ENCODE measurements at regions not wholly inside any gene's neighbourhood (a gene's known extent, or its start where the extent isn't known, plus 50 kb on each side); places are given as distances from the start of the nearest gene placed in this dataset.
"Not testable (repeated sequence)": the region's sequence is repeated elsewhere in the genome, so short reads cannot be mapped to it uniquely, and the experiment has no call there.

GRCh38 chr9:60525879-60526686, 388.1 kb upstream of the SPATA31A5 start:
- H3K36me3 ChIP-seq (ENCODE audit: control insufficient read depth in 4 of 4, insufficient read depth in 3 of 4, low read depth in 1 of 4, low read length in 3 of 4); H3K4me1 ChIP-seq (ENCODE audit: control insufficient read depth in 4 of 4, insufficient read depth in 4 of 4, low read length in 3 of 4); DNase-seq (ENCODE audit: low spot score); H3K9ac ChIP-seq (ENCODE audit: low read depth in 1 of 2, low read length in 2 of 2); H3K27ac ChIP-seq (ENCODE audit: low read depth in 1 of 2, low read length in 2 of 2); H3K27me3 ChIP-seq (ENCODE audit: control insufficient read depth in 4 of 4, insufficient read depth in 4 of 4, low read length in 3 of 4); H3K4me3 ChIP-seq (ENCODE audit: low read depth in 1 of 3, low read length in 3 of 3): not testable (repeated sequence)
- 44% methylated on average over 10 of the region's 10 CpGs for WGBS
- H3K9me3 ChIP-seq (ENCODE audit: control insufficient read depth in 4 of 4, low read length in 3 of 4), result peaks cover 0 to 10% (median 6%) of the 10 kb centered on the region in 4 donors

GRCh38 chr9:60526694-60527231, 387.4 kb upstream of the SPATA31A5 start:
- H3K36me3 ChIP-seq (ENCODE audit: control insufficient read depth in 4 of 4, insufficient read depth in 3 of 4, low read depth in 1 of 4, low read length in 3 of 4); DNase-seq (ENCODE audit: low spot score); H3K4me3 ChIP-seq (ENCODE audit: low read depth in 1 of 3, low read length in 3 of 3); H3K9ac ChIP-seq (ENCODE audit: low read depth in 1 of 2, low read length in 2 of 2); H3K27ac ChIP-seq (ENCODE audit: low read depth in 1 of 2, low read length in 2 of 2); H3K27me3 ChIP-seq (ENCODE audit: control insufficient read depth in 4 of 4, insufficient read depth in 4 of 4, low read length in 3 of 4); H3K4me1 ChIP-seq (ENCODE audit: control insufficient read depth in 4 of 4, insufficient read depth in 4 of 4, low read length in 3 of 4): not testable (repeated sequence)
- peaks cover 0 to 10% (median 4%) of the 10 kb centered on the region in 4 donors for H3K9me3 ChIP-seq (ENCODE audit: control insufficient read depth in 4 of 4, low read length in 3 of 4)
- WGBS, result 46% methylated on average over 3 of the region's 3 CpGs

GRCh38 chr9:60544518-60544917, 369.7 kb upstream of the SPATA31A5 start:
- WGBS, result 87% methylated on average over 10 of the region's 10 CpGs

GRCh38 chr9:60545346-60545877, 368.8 kb upstream of the SPATA31A5 start:
- H3K27ac ChIP-seq (ENCODE audit: low read depth in 1 of 2, low read length in 2 of 2), result no peak overlapping the region
- no peaks in the 10 kb centered on the region for H3K4me1 ChIP-seq (ENCODE audit: control insufficient read depth in 4 of 4, insufficient read depth in 4 of 4, low read length in 3 of 4)
- TF ChIP-seq FOXA1 (IDR thresholded peaks at IDR 0.05), result no peak
- DNase-seq (ENCODE audit: low spot score), result no peak
- no peak overlapping the region for H3K9ac ChIP-seq (ENCODE audit: low read depth in 1 of 2, low read length in 2 of 2)
- H3K27me3 ChIP-seq (ENCODE audit: control insufficient read depth in 4 of 4, insufficient read depth in 4 of 4, low read length in 3 of 4), result no peaks in the 10 kb centered on the region
- peaks cover 0 to 7% (median 3%) of the 10 kb centered on the region in 4 donors for H3K9me3 ChIP-seq (ENCODE audit: control insufficient read depth in 4 of 4, low read length in 3 of 4)
- 91% methylated on average over 19 of the region's 19 CpGs for WGBS
- no peaks in the 10 kb centered on the region for H3K36me3 ChIP-seq (ENCODE audit: control insufficient read depth in 4 of 4, insufficient read depth in 3 of 4, low read depth in 1 of 4, low read length in 3 of 4)
- peak overlapping the region in 1 of 3 donors; percentile 28 for H3K4me3 ChIP-seq (ENCODE audit: low read depth in 1 of 3, low read length in 3 of 3)

More at GRCh38 chr9:60544518-60544917, 369.7 kb upstream of the SPATA31A5 start:
- not testable (repeated sequence) for H3K9me3 ChIP-seq (ENCODE audit: control insufficient read depth in 4 of 4, low read length in 3 of 4); H3K4me1 ChIP-seq (ENCODE audit: control insufficient read depth in 4 of 4, insufficient read depth in 4 of 4, low read length in 3 of 4); H3K27me3 ChIP-seq (ENCODE audit: control insufficient read depth in 4 of 4, insufficient read depth in 4 of 4, low read length in 3 of 4); H3K36me3 ChIP-seq (ENCODE audit: control insufficient read depth in 4 of 4, insufficient read depth in 3 of 4, low read depth in 1 of 4, low read length in 3 of 4); H3K9ac ChIP-seq (ENCODE audit: low read depth in 1 of 2, low read length in 2 of 2); H3K27ac ChIP-seq (ENCODE audit: low read depth in 1 of 2, low read length in 2 of 2); DNase-seq (ENCODE audit: low spot score); H3K4me3 ChIP-seq (ENCODE audit: low read depth in 1 of 3, low read length in 3 of 3)

- no peaks in the 10 kb centered on the region for H3K27me3 ChIP-seq (ENCODE audit: control insufficient read depth in 4 of 4, insufficient read depth in 4 of 4, low read length in 3 of 4)
- peak overlapping the region in 1 of 3 donors; percentile 28 for H3K4me3 ChIP-seq (ENCODE audit: low read depth in 1 of 3, low read length in 3 of 3)
- 90% methylated on average over 27 of the region's 27 CpGs for whole genome bisulfite sequencing
- no peak overlapping the region for H3K27ac ChIP-seq (ENCODE audit: low read depth in 1 of 2, low read length in 2 of 2)
- no peak overlapping the region for H3K9ac ChIP-seq (ENCODE audit: low read depth in 1 of 2, low read length in 2 of 2)
- H3K9me3 ChIP-seq (ENCODE audit: control insufficient read depth in 4 of 4, low read length in 3 of 4), result peaks cover 0 to 7% (median 3%) of the 10 kb centered on the region in 4 donors
- H3K4me1 ChIP-seq (ENCODE audit: control insufficient read depth in 4 of 4, insufficient read depth in 4 of 4, low read length in 3 of 4), result no peaks in the 10 kb centered on the region
- no peak for DNase-seq (ENCODE audit: low spot score)
- H3K36me3 ChIP-seq (ENCODE audit: control insufficient read depth in 4 of 4, insufficient read depth in 3 of 4, low read depth in 1 of 4, low read length in 3 of 4), result no peaks in the 10 kb centered on the region
- TF ChIP-seq FOXA1 (IDR thresholded peaks at IDR 0.05) (no peak), SP1 (IDR thresholded peaks at IDR 0.05) (no peak), EGR1 (IDR thresholded peaks at IDR 0.05; ENCODE audit: low read depth in 2 of 2) (no peak), GABPA (IDR thresholded peaks at IDR 0.05 in 1 of 2, conservative IDR thresholded peaks at IDR 0.05 in 1 of 2) (no peak), RXRA (IDR thresholded peaks at IDR 0.05) (no peak), HNF4G (IDR thresholded peaks at IDR 0.05) (no peak), NR2F2 (IDR thresholded peaks at IDR 0.05) (no peak), ZBTB33 (IDR thresholded peaks at IDR 0.05) (no peak), CTCF (IDR thresholded peaks at IDR 0.05; ENCODE audit: low read depth, low read length, missing input control) (no peak), ATF3 (IDR thresholded peaks at IDR 0.05) (no peak), FOXA2 (IDR thresholded peaks at IDR 0.05) (no peak), HNF4A (conservative IDR thresholded peaks at IDR 0.05) (no peak)
Observed at GRCh38 chr9:60545878-60546385, 368.3 kb upstream of the SPATA31A5 start.

Data from liver (tissue), 8 donors.